ENCODE measurements at regions not wholly inside any gene's neighbourhood (a gene's known extent, or its start where the extent isn't known, plus 50 kb on each side); places are given as distances from the start of the nearest gene placed in this dataset.

- H3K4me1 ChIP-seq (ENCODE audit: control insufficient read depth, extremely low read depth, insufficient read depth, low read length), result no peaks in the 10 kb centered on the region
- DNase-seq (ENCODE audit: low read depth, low spot score) (no peak), FAIRE-seq (no peak)
- BruUV-seq (replicated peaks), result no TSS peak
- no peaks in the 10 kb centered on the region for H3K27me3 ChIP-seq (ENCODE audit: control insufficient read depth in 2 of 2, insufficient read depth in 2 of 2, low read length in 2 of 2)
- CTCF ChIA-PET, result no interaction called here
- no peaks in the 10 kb centered on the region for H3K36me3 ChIP-seq (ENCODE audit: control insufficient read depth in 2 of 2, extremely low read depth in 1 of 2, insufficient read depth in 2 of 2, low read length in 2 of 2)
- no peaks in the 10 kb centered on the region for H3K9me3 ChIP-seq (replicated peaks; ENCODE audit: control insufficient read depth, insufficient read depth, low read length)
- POLR2A ChIA-PET, result no interaction called here
- no peak overlapping the region for H3K4me2 ChIP-seq (ENCODE audit: insufficient read depth, low read length)
- no peak overlapping the region for H3K27ac ChIP-seq (ENCODE audit: insufficient read depth, low read depth, low read length)
- no peaks in the 10 kb centered on the region for H3K9me1 ChIP-seq (replicated peaks; ENCODE audit: control insufficient read depth, extremely low read depth, insufficient read depth, low read length)
- intact Hi-C loops (cut with micrococcal nuclease) (no loop called here), dilution Hi-C loops (cut with MboI; ENCODE audit: extremely low pct_ligation_motif_present, low sequenced_read_pairs) (no loop called here)
- no peaks in the 10 kb centered on the region for H3K79me2 ChIP-seq (ENCODE audit: control insufficient read depth, insufficient read depth, low read length)
- no peak overlapping the region for H2AFZ ChIP-seq (ENCODE audit: low read depth, low read length)
- H3K9ac ChIP-seq (replicated peaks; ENCODE audit: extremely low read depth, insufficient read depth, low read length), result no peak overlapping the region
- no peak overlapping the region for H3K4me3 ChIP-seq (replicated peaks in 1 of 3; ENCODE audit: insufficient read depth in 1 of 3, low read depth in 1 of 3, low read length in 3 of 3)
- TF ChIP-seq POLR2AphosphoS5 (IDR thresholded peaks at IDR 0.05; ENCODE audit: insufficient read depth, low read depth, low read length) (no peak), MYC (IDR thresholded peaks at IDR 0.05; ENCODE audit: low read depth, low read length) (no peak)
- H4K20me1 ChIP-seq (replicated peaks; ENCODE audit: control insufficient read depth, extremely low read depth, insufficient read depth, low read length), result no peaks in the 10 kb centered on the region
Observed at GRCh38 chr2:19174176-19174575, 184.2 kb downstream of the OSR1 start.

GRCh38 chr2:19171409-19171808 lies 187.0 kb downstream of the OSR1 start:
- TF ChIP-seq JUN (IDR thresholded peaks at IDR 0.05; ENCODE audit: borderline replicate concordance, insufficient read depth, insufficient read length, low read depth) (no peak), CTCF (IDR thresholded peaks at IDR 0.05; ENCODE audit: extremely low read depth in 1 of 2, insufficient read depth in 1 of 2, low read depth in 1 of 2, low read length in 2 of 2) (no peak), MAX (IDR thresholded peaks at IDR 0.05; ENCODE audit: insufficient read depth, insufficient read length) (no peak)
- no peak for FAIRE-seq
- dilution Hi-C loops (cut with MboI; ENCODE audit: extremely low pct_ligation_motif_present, low sequenced_read_pairs), result no loop called here
- Histone ChIP-seq H3K9ac (replicated peaks; ENCODE audit: extremely low read depth, insufficient read depth, low read length) (no peak overlapping the region), H3K4me3 (replicated peaks in 1 of 3; ENCODE audit: insufficient read depth in 1 of 3, low read depth in 1 of 3, low read length in 3 of 3) (no peak overlapping the region), H2AFZ (ENCODE audit: low read depth, low read length) (no peak overlapping the region), H3K36me3 (ENCODE audit: control insufficient read depth in 2 of 2, extremely low read depth in 1 of 2, insufficient read depth in 2 of 2, low read length in 2 of 2) (no peaks in the 10 kb centered on the region), H3K79me2 (ENCODE audit: control insufficient read depth, insufficient read depth, low read length) (no peaks in the 10 kb centered on the region), H3K9me1 (replicated peaks; ENCODE audit: control insufficient read depth, extremely low read depth, insufficient read depth, low read length) (no peaks in the 10 kb centered on the region), H3K27me3 (ENCODE audit: control insufficient read depth in 2 of 2, insufficient read depth in 2 of 2, low read length in 2 of 2) (no peaks in the 10 kb centered on the region), H4K20me1 (replicated peaks; ENCODE audit: control insufficient read depth, extremely low read depth, insufficient read depth, low read length) (no peaks in the 10 kb centered on the region), H3K27ac (ENCODE audit: insufficient read depth, low read depth, low read length) (no peak overlapping the region), H3K9me3 (replicated peaks; ENCODE audit: control insufficient read depth, insufficient read depth, low read length) (no peaks in the 10 kb centered on the region), H3K4me2 (ENCODE audit: insufficient read depth, low read length) (no peak overlapping the region), H3K4me1 (ENCODE audit: control insufficient read depth, extremely low read depth, insufficient read depth, low read length) (no peaks in the 10 kb centered on the region)
- no peak for DNase-seq (ENCODE audit: low read depth, low spot score)
- ChIA-PET CTCF (no interaction called here), POLR2A (no interaction called here)
- BruUV-seq (replicated peaks), result no TSS peak
- intact Hi-C loops (cut with micrococcal nuclease), result no loop called here

Measured in endothelial cell of umbilical vein (primary cell).